Endodermal cell (in vitro differentiated cells): ENCODE measurements at regions not wholly inside any gene's neighbourhood (a gene's known extent, or its start where the extent isn't known, plus 50 kb on each side); places are given as distances from the start of the nearest gene placed in this dataset.

Experiments
- DNase-seq: peaks from one replicate; pipeline ENCODE4 v3.0.0-alpha.2; 2017
- H3K27ac ChIP-seq: 2 replicates; pipeline ENCODE4 v1.5.1; 2013; ENCODE audit warnings: mild to moderate bottlenecking, low read depth, low read length, moderate library complexity
- H3K27me3 ChIP-seq: 2 replicates; pipeline ENCODE4 v1.6.1; 2013; ENCODE audit warnings: mild to moderate bottlenecking, low read length, moderate library complexity; ENCODE audit not compliant: insufficient read depth, control insufficient read depth, poor library complexity, severe bottlenecking
- H3K36me3 ChIP-seq: 2 replicates; pipeline ENCODE4 v1.7.0; 2013; ENCODE audit warnings: mild to moderate bottlenecking, low read length, moderate library complexity; ENCODE audit not compliant: control insufficient read depth, insufficient read depth
- H3K4me1 ChIP-seq: one replicate; pipeline ENCODE4 v1.7.0; 2013; ENCODE audit warnings: low read length; ENCODE audit not compliant: control insufficient read depth, insufficient read depth
- H3K4me3 ChIP-seq: 2 replicates; pipeline ENCODE4 v1.5.1; 2013; ENCODE audit warnings: mild to moderate bottlenecking, low read length, moderate library complexity
- H3K9ac ChIP-seq: 2 replicates; pipeline ENCODE4 v1.6.1; 2013; ENCODE audit warnings: mild to moderate bottlenecking, low read length, moderate library complexity; ENCODE audit not compliant: poor library complexity, severe bottlenecking; ENCODE audit errors: extremely low read depth
- H3K9me3 ChIP-seq: 2 replicates; pipeline ENCODE4 v1.6.1; 2013; ENCODE audit warnings: mild to moderate bottlenecking, low read length, moderate library complexity; ENCODE audit not compliant: control insufficient read depth
- H3K27ac Mint-ChIP-seq: 2 replicates; pipeline ENCODE4 v1.8.0; 2020; ENCODE audit warnings: mixed read lengths
- H3K27me3 Mint-ChIP-seq: 2 replicates; pipeline ENCODE4 v1.8.0; 2021; ENCODE audit warnings: mild to moderate bottlenecking, mixed read lengths; ENCODE audit not compliant: insufficient read depth
- H3K36me3 Mint-ChIP-seq: 2 replicates; pipeline ENCODE4 v1.8.0; 2020; ENCODE audit warnings: low read depth, mixed read lengths
- H3K4me1 Mint-ChIP-seq: 2 replicates; pipeline ENCODE4 v1.8.0; 2020; ENCODE audit warnings: mixed read lengths
- H3K4me3 Mint-ChIP-seq: 2 replicates; pipeline ENCODE4 v1.8.0; 2020; ENCODE audit warnings: mild to moderate bottlenecking, moderate library complexity, mixed read lengths
- H3K9me3 Mint-ChIP-seq: 2 replicates; pipeline ENCODE4 v1.8.0; 2020; ENCODE audit warnings: mild to moderate bottlenecking, mixed read lengths
- WGBS, 2 experiments: methylation state at CpG; one replicate each; pipeline versions ENCODE4 v1.1.5 to v1.1.7; 2013; ENCODE audit warnings: missing lambda C conversion rate in 2 of 2, mixed read lengths in 1 of 2; ENCODE audit not compliant: insufficient coverage in 1 of 2, insufficient read length in 1 of 2; 5-methylcytosine and 5-hydroxymethylcytosine counted together
- TF ChIP-seq, protein P1 (sequence below): fragments of 200-600 bp; sonication (generic); conservative IDR thresholded peaks from 2 replicates; pipeline ENCODE4 v1.5.0; 2021; ENCODE audit warnings: antibody characterized with exemption, mild to moderate bottlenecking

DNA sequence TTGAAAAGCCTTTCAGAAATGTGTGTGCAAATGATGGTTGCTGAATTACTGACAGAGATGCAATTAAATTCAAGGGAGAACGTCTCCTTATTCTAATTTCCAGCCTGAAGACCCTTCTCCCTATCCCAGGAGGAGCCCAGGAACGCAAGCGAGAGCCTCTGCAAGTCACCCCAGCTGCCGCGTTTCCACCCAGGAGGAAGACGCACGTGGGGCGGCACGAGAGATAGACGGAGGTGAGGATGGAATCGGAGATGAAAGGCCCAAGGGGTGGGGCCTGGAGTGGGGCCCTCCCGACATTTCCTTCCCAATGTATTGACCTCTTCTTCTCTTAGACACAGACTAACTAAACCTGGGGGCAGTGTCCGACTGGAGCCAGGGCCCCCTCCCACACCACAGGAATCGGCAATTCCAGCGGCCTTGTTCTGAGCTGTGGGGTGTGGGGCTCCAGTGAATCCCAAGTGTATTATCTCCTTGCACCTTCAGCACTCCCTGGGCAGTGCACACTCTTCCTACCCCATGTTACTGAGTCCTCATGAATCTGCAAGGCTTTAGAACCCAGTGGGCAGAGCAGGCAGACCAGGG, 322.5 kb downstream of the AJAP1 start:
- no peaks in the 10 kb centered on the region for H3K36me3 ChIP-seq
- no peaks in the 10 kb centered on the region for H3K9me3 ChIP-seq
- no peak overlapping the region for H3K27ac ChIP-seq
- 91 to 93% methylated on average over 12 to 15 of the region's 15 CpGs for WGBS, 2 experiments
- no peaks in the 10 kb centered on the region for H3K4me1 ChIP-seq
- no peak for DNase-seq
- Mint-ChIP-seq H3K27ac (no peak overlapping the region), H3K27me3 (peaks cover 13% of the 10 kb centered on the region), H3K4me3 (no peak overlapping the region), H3K36me3 (no peaks in the 10 kb centered on the region), H3K4me1 (peaks cover 2% of the 10 kb centered on the region), H3K9me3 (peaks cover 3% of the 10 kb centered on the region)
- H3K4me3 ChIP-seq, result no peak overlapping the region
- H3K9ac ChIP-seq, result no peak overlapping the region
- TF ChIP-seq, protein P1, sequence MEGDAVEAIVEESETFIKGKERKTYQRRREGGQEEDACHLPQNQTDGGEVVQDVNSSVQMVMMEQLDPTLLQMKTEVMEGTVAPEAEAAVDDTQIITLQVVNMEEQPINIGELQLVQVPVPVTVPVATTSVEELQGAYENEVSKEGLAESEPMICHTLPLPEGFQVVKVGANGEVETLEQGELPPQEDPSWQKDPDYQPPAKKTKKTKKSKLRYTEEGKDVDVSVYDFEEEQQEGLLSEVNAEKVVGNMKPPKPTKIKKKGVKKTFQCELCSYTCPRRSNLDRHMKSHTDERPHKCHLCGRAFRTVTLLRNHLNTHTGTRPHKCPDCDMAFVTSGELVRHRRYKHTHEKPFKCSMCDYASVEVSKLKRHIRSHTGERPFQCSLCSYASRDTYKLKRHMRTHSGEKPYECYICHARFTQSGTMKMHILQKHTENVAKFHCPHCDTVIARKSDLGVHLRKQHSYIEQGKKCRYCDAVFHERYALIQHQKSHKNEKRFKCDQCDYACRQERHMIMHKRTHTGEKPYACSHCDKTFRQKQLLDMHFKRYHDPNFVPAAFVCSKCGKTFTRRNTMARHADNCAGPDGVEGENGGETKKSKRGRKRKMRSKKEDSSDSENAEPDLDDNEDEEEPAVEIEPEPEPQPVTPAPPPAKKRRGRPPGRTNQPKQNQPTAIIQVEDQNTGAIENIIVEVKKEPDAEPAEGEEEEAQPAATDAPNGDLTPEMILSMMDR, result no peak
- H3K27me3 ChIP-seq, result no peaks in the 10 kb centered on the region

- no peaks in the 10 kb centered on the region for H3K4me1 ChIP-seq
- H3K27me3 ChIP-seq, result no peaks in the 10 kb centered on the region
- H3K9ac ChIP-seq, result no peak overlapping the region
- H3K9me3 ChIP-seq, result no peaks in the 10 kb centered on the region
- TF ChIP-seq, protein P1, result no peak
- H3K27me3 Mint-ChIP-seq, result peaks cover 13% of the 10 kb centered on the region
- no peak overlapping the region for H3K4me3 Mint-ChIP-seq
- H3K4me1 Mint-ChIP-seq, result peaks cover 2% of the 10 kb centered on the region
- no peaks in the 10 kb centered on the region for H3K36me3 ChIP-seq
- DNase-seq, result no peak
- no peak overlapping the region for H3K4me3 ChIP-seq
- WGBS, 2 experiments, result 94 to 98% methylated on average over 8 of the region's 8 CpGs
- peaks cover 3% of the 10 kb centered on the region for H3K9me3 Mint-ChIP-seq
- no peaks in the 10 kb centered on the region for H3K36me3 Mint-ChIP-seq
- no peak overlapping the region for H3K27ac ChIP-seq
- H3K27ac Mint-ChIP-seq, result no peak overlapping the region
Measured at GRCh38 chr1:4975856-4976255, 321.4 kb downstream of the AJAP1 start.

GRCh38 chr1:4974981-4975685, 320.7 kb downstream of the AJAP1 start:
- Mint-ChIP-seq H3K4me3 (no peak overlapping the region), H3K4me1 (peaks cover 2% of the 10 kb centered on the region), H3K36me3 (no peaks in the 10 kb centered on the region), H3K27me3 (peaks cover 13% of the 10 kb centered on the region), H3K9me3 (peaks cover 3% of the 10 kb centered on the region), H3K27ac (no peak overlapping the region)
- no peak overlapping the region for H3K27ac ChIP-seq
- H3K27me3 ChIP-seq, result no peaks in the 10 kb centered on the region
- DNase-seq, result no peak
- no peak overlapping the region for H3K4me3 ChIP-seq
- H3K9me3 ChIP-seq, result no peaks in the 10 kb centered on the region
- 92 to 96% methylated on average over 9 to 12 of the region's 12 CpGs for WGBS, 2 experiments
- H3K9ac ChIP-seq, result no peak overlapping the region
- no peaks in the 10 kb centered on the region for H3K36me3 ChIP-seq
- no peaks in the 10 kb centered on the region for H3K4me1 ChIP-seq
- TF ChIP-seq, protein P1, result no peak
